C4-2B (cell line): ENCODE measurements at regions not wholly inside any gene's neighbourhood (a gene's known extent, or its start where the extent isn't known, plus 50 kb on each side); places are given as distances from the start of the nearest gene placed in this dataset.

Source experiments
- CTCF ChIP-seq: fragments of 450-650 bp; conservative IDR thresholded peaks from 2 replicates; pipeline ENCODE4 v1.5.1; 2017; ENCODE audit warnings: mild to moderate bottlenecking
- ZFX ChIP-seq: fragments of 450-650 bp; IDR thresholded peaks from 2 replicates; pipeline ENCODE4 v1.6.1; 2017

DNA sequence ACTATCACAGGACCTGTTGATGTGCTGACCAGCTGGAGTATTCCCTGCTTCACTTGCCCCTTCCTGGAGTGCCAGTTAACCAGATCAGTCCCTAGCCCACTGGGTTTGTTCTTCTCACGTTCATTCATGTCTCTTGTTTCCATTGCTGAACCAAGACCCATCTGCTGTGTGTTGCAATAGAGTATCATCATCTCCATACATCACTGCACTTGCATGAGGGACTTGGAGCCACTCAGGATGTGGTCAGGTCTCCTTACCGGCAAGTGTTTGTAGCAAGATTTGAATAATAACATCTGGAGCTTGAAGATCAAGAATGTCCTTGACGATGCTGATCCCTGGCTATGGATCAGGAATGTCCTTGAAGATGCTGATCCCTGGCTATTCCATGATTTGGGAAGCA, 358.6 kb downstream of the IRX1 start:
- TF ChIP-seq CTCF (no peak), ZFX (no peak)
